CD4-positive, alpha-beta T cell (primary cell): ENCODE measurements at regions not wholly inside any gene's neighbourhood (a gene's known extent, or its start where the extent isn't known, plus 50 kb on each side); places are given as distances from the start of the nearest gene placed in this dataset.

ENCODE experiments used
- ATAC-seq: fragments of 200-7000 bp; cut with Tn5 transposase; one replicate; pipeline ENCODE4 v1.10.0; 2022; ENCODE audit warnings: mild to moderate bottlenecking; ENCODE audit not compliant: poor library complexity
- CTCF ChIA-PET: fragments of 350-600 bp; sonication (Branson Sonifier 250); formaldehyde crosslinking; loops from one replicate; lab custom pipeline; 2021; ENCODE audit warnings: antibody characterized with exemption, inconsistent platforms; lab: Charles Lee
- POLR2A ChIA-PET: fragments of 350-600 bp; sonication (Branson Sonifier 250); formaldehyde crosslinking; loops from one replicate; lab custom pipeline; 2021; ENCODE audit warnings: antibody characterized with exemption, inconsistent platforms; lab: Charles Lee
- DNase-seq, 14 experiments: peaks; one replicate each; pipeline ENCODE4 v3.0.0-alpha.2; 2013 to 2020; ENCODE audit warnings: mixed read lengths in 2 of 14
- H3K27ac ChIP-seq, 2 donors: one replicate each; pipeline versions ENCODE4 v1.5.1 to v1.7.0; 2013; ENCODE audit warnings: low read length in 2 of 2, low read depth in 1 of 2, mild to moderate bottlenecking in 1 of 2
- H3K27me3 ChIP-seq, 2 experiments: 1 replicate in 1 of 2; 2 replicates in 1 of 2; pipeline versions ENCODE4 v1.6.1 to v1.7.0; 2013; ENCODE audit warnings: low read length in 2 of 2, control low read depth in 1 of 2, mild to moderate bottlenecking in 1 of 2, moderate library complexity in 1 of 2; ENCODE audit not compliant: insufficient read depth in 2 of 2, control insufficient read depth in 1 of 2
- H3K36me3 ChIP-seq: one replicate; pipeline ENCODE4 v1.6.1; 2013; ENCODE audit warnings: low read length, control low read depth; ENCODE audit not compliant: insufficient read depth
- H3K4me1 ChIP-seq: one replicate; pipeline ENCODE4 v1.6.1; 2013; ENCODE audit warnings: low read length, control low read depth; ENCODE audit not compliant: insufficient read depth
- H3K4me3 ChIP-seq: one replicate; pipeline ENCODE4 v1.5.1; 2013; ENCODE audit warnings: mild to moderate bottlenecking, low read length, moderate library complexity
- H3K9me3 ChIP-seq, 2 experiments: 1 replicate in 1 of 2; 2 replicates in 1 of 2; pipeline versions ENCODE4 v1.6.1 to v1.7.0; 2013; ENCODE audit warnings: low read length in 2 of 2, mild to moderate bottlenecking in 2 of 2, control low read depth in 1 of 2, moderate library complexity in 1 of 2; ENCODE audit not compliant: control insufficient read depth in 1 of 2, insufficient read depth in 1 of 2
- H3K27ac Mint-ChIP-seq: one replicate; pipeline ENCODE4 v1.8.0; 2020; ENCODE audit warnings: mixed read lengths
- H3K27me3 Mint-ChIP-seq: one replicate; pipeline ENCODE4 v1.8.0; 2021; ENCODE audit warnings: mixed read lengths
- H3K36me3 Mint-ChIP-seq: one replicate; pipeline ENCODE4 v1.8.0; 2021; ENCODE audit warnings: low read depth, mixed read lengths
- H3K4me1 Mint-ChIP-seq: one replicate; pipeline ENCODE4 v1.8.0; 2021; ENCODE audit warnings: low read depth, mixed read lengths
- H3K4me3 Mint-ChIP-seq: one replicate; pipeline ENCODE4 v1.8.0; 2020; ENCODE audit warnings: mild to moderate bottlenecking, mixed read lengths
- H3K9me3 Mint-ChIP-seq: one replicate; pipeline ENCODE4 v1.8.0; 2020; ENCODE audit warnings: mixed read lengths
- CTCF ChIP-seq: fragments of 200-600 bp; IDR thresholded peaks from one replicate; pipeline ENCODE4 v1.8.0; 2022; ENCODE audit warnings: antibody characterized with exemption, mild to moderate bottlenecking
- intact Hi-C, 2 experiments: fragments of 100-400 bp; cut with DNase I in 1 of 2; cut with micrococcal nuclease in 1 of 2; formaldehyde crosslinking; loops; one replicate each; pipeline versions ENCODE4 v1.15.1 to v1.9.0; 2023 to 2025; cut with DNase I, micrococcal nuclease

- TF ChIP-seq CTCF = no peak
- no peaks in the 10 kb centered on the region for H3K27me3 ChIP-seq
- H3K27me3 Mint-ChIP-seq = no peaks in the 10 kb centered on the region
- ATAC-seq (no peak), DNase-seq (no peak)
- ChIA-PET POLR2A (no interaction called here), CTCF (no interaction called here)
- H3K9me3 ChIP-seq = peaks cover 0 to 35% of the 10 kb centered on the region in 2 experiments
- peaks cover 52% of the 10 kb centered on the region for H3K9me3 Mint-ChIP-seq
- intact Hi-C loops = no loop called here
- H3K4me1 ChIP-seq = no peaks in the 10 kb centered on the region
- no peak overlapping the region for H3K27ac ChIP-seq
- H3K4me1 Mint-ChIP-seq = no peaks in the 10 kb centered on the region
- no peak overlapping the region for H3K4me3 ChIP-seq
- H3K4me3 Mint-ChIP-seq = no peak overlapping the region
- H3K27ac Mint-ChIP-seq = no peak overlapping the region
- no peaks in the 10 kb centered on the region for H3K36me3 ChIP-seq
- H3K36me3 Mint-ChIP-seq = peaks cover 21% of the 10 kb centered on the region
These were observed 1454.1 kb downstream of the UQCRFS1 start for GRCh38 chr19:27758626-27759505.

- H3K27me3 Mint-ChIP-seq = no peaks in the 10 kb centered on the region
- no peak for ATAC-seq
- H3K4me1 Mint-ChIP-seq = no peaks in the 10 kb centered on the region
- DNase-seq = no peak
- H3K4me3 ChIP-seq = no peak overlapping the region
- peaks cover 25% of the 10 kb centered on the region for H3K36me3 Mint-ChIP-seq
- H3K4me3 Mint-ChIP-seq = no peak overlapping the region
- ChIA-PET POLR2A (no interaction called here), CTCF (no interaction called here)
- no peak for TF ChIP-seq CTCF
- intact Hi-C loops = no loop called here
- H3K27ac ChIP-seq = no peak overlapping the region
- H3K9me3 Mint-ChIP-seq = peaks cover 36% of the 10 kb centered on the region
- no peaks in the 10 kb centered on the region for H3K36me3 ChIP-seq
- H3K27ac Mint-ChIP-seq = no peak overlapping the region
- no peaks in the 10 kb centered on the region for H3K27me3 ChIP-seq
- H3K9me3 ChIP-seq = peaks cover 0 to 6% of the 10 kb centered on the region in 2 experiments
- no peaks in the 10 kb centered on the region for H3K4me1 ChIP-seq
These were observed 1458.3 kb downstream of the UQCRFS1 start for GRCh38 chr19:27754700-27755099.

- no peak overlapping the region for H3K4me3 Mint-ChIP-seq
- no peaks in the 10 kb centered on the region for H3K27me3 Mint-ChIP-seq
- TF ChIP-seq CTCF = no peak
These were observed 1459.3 kb downstream of the UQCRFS1 start for GRCh38 chr19:27753622-27754021.

More at GRCh38 chr19:27753622-27754021, 1459.3 kb downstream of the UQCRFS1 start:
- DNase-seq = no peak
- intact Hi-C loops = no loop called here
- Histone ChIP-seq H3K27ac (no peak overlapping the region), H3K9me3 (no peaks in the 10 kb centered on the region), H3K4me3 (no peak overlapping the region), H3K36me3 (no peaks in the 10 kb centered on the region), H3K4me1 (no peaks in the 10 kb centered on the region), H3K27me3 (no peaks in the 10 kb centered on the region)
- H3K4me1 Mint-ChIP-seq = no peaks in the 10 kb centered on the region
- ChIA-PET CTCF (no interaction called here), POLR2A (no interaction called here)
- H3K9me3 Mint-ChIP-seq = peaks cover 32% of the 10 kb centered on the region
- no peak overlapping the region for H3K27ac Mint-ChIP-seq
- H3K36me3 Mint-ChIP-seq = peaks cover 25% of the 10 kb centered on the region
- no peak for ATAC-seq
